HCEC 1CT (cell line): ENCODE measurements at regions not wholly inside any gene's neighbourhood (a gene's known extent, or its start where the extent isn't known, plus 50 kb on each side); places are given as distances from the start of the nearest gene placed in this dataset.

Experiments
- DNase-seq: peaks from one replicate; pipeline ENCODE4 v3.0.0-alpha.2; 2017

DNA sequence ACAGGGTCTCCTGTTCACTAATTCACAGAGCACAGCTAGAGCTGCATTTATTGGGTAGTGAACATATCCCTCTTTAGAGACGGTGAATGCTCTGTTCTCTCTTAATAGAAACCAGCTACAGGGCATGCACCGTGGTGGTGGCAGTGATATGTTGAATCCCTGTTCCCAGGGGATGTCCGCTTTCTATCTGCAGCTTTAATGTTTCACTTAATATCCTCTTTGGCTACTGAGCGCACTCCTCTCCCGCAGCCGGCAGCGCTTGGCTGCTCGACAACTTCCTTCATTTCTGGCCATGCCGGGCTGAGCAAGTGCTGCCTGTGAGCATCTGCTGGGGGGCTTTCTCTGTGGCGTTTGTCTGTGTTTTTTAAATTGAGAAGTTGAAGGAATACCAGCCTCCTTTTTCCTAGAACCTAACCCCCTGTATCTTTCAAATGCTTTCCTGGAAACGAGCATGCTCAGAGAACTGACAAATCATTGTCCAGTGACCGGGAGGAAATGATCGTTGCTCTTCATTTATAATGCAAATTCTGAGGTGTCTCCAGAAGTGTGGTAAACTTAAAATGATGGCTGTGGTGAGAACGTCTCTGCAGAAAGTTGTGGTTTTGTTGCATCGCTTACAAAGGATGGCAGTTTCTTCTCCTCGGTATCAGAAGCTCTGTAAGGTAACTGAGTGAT, 297.9 kb downstream of the UTRN start:
- peak; percentile 19 for DNase-seq

DNA sequence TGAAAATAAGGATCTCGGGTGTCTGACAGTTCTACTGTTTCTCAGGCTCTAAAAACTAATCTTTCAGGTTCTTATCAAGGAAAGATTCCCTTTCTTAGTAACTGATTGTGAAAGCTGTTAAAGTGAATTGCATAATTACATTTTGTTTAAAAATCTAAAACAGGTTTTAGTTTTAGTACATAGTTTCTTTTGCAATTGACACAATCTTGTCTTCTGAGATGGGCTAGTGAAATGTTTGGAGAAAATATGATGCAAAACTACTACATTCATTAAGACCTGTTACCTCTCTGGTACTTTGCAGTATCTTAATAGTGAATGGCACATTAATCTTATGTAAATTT, 298.4 kb downstream of the UTRN start:
- no peak for DNase-seq

- DNase-seq, result peak; percentile 48
Measured at GRCh38 chr6:144585217-144585814, 300.2 kb downstream of the UTRN start.

GRCh38 chr6:144586986-144587385, 301.9 kb downstream of the UTRN start:
- DNase-seq, result no peak

DNA sequence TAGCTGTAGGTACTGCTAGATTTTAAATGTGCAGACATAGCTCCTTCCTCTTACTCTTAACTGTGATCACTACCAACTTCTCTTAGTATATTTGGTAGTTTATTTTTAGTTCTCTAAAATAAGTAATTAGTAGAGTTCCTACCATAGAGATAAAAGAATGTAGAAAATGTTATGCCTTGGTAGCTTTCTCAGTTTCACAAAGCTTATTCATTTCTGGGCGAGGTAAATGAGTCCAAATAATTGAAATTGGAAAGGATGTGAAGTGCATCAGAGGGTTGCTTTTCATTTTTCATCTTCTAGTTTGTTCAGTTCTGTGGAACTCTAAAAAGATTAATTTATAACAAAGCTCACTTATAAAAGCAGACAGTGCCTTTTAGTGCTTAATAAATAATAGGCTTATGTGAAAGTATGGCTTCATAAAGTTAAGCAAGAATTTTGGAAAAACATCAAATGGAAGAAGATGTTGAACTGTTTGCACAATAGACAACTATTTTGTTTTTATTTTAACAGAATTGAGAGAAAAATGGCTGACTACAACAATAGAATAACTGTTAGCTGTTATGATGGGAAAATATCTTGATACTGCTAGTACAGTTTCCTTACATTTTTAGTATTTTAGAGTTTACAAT, 303.7 kb downstream of the UTRN start:
- no peak for DNase-seq

DNA sequence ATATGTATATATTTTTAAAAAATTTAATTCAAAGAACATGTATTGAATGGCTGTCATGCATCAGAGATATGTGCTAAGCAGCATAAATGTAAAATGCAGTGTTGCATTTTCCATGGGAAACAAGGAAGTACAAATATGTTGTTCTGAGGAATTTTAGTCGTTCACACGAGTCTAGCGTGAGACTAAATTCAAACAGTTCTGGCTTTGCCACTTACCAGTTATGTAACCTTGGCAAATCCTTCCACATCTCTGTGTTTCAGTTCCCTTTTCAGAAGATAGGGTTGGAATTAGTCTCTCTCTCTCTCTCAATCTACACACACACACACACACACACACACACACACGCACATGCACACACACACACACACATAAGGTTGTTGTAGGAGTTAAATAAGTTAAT, 305.4 kb downstream of the UTRN start:
- DNase-seq, result no peak

DNA sequence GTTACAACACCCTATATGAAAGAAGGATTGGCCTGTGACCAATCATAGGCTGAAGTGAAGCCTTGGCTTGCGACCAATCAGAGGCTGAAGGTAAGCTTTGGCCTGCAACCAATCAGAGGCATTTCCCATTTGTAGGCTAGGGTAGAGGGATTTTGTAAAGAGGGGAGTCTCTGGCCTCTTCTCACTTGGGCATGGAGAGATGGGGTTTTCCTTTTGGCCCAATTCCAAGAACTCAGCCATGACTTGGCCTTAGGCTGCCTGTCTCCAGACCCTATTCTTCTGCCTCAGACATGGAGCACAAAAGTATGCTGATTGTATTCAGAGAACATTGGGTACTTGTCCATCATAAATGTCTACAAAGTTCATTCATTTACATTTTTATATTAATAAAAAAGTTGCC, 308.3 kb downstream of the UTRN start:
- no peak for DNase-seq

DNA sequence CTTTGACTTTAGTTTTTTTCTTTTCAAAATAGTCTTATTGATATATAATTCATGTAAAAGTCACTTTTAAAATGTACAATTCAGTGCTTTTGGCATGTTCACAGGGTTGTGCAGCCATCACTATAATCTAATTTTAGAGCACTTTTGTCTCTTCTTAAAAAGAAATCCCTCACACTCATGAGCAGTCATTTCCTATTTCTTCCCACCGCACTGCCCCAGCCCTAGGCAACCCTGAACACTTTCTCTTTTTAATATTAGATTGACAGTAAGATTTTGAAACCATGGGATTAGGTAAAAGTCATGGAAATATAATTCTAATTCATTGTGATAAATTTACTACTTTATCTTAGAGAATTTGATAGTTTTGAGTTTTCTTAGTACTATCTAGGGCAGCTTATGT, 309.4 kb downstream of the UTRN start:
- no peak for DNase-seq

DNA sequence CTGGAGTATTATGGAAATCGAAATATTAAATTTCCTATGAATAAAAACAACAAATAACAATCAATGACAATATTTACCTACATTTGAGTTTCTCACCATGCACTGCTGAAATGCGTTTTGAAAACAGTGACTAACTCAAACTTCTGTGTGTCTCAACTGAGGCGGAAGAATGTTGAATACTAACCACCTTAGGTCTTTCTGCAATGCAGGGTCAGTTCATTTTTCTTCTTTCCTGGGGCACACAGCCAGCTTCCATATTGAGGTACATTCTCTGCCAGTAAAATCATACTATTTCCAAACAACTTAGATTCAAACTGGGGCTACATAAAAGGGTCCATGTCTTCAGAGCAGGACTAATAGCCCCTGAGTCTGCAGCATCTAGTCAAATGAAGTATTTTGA, 310.1 kb downstream of the UTRN start:
- no peak for DNase-seq

DNA sequence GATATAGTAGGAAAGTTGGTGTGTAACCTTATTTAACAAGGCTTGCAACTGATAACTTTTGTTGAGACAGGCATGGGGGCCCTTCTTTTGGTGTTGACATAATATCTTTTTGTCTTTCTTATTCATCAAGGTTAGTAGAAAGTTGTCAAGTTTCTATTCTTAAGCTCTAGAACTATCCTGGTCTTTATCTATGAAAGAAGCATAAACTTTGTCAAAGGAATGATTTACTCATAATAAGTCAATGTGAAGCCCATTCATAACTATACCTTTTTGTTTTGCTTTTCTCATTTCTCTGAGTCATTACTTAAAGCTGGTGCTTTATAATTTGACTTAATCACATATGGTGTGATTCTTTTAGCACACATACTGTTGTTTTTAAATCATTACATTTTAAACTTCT, 312.4 kb downstream of the UTRN start:
- no peak for DNase-seq

- no peak for DNase-seq
Measured at GRCh38 chr6:144599615-144600014, 314.5 kb downstream of the UTRN start.

GRCh38 chr6:144601221-144601620, 316.1 kb downstream of the UTRN start:
- DNase-seq, result no peak

GRCh38 chr6:144602523-144603180, 317.5 kb downstream of the UTRN start:
- no peak for DNase-seq

GRCh38 chr6:144606083-144606482, 320.9 kb downstream of the UTRN start:
- no peak for DNase-seq

GRCh38 chr6:144607998-144608735, 323.0 kb downstream of the UTRN start:
- no peak for DNase-seq

- DNase-seq, result no peak
Measured at GRCh38 chr6:144612811-144613210, 327.7 kb downstream of the UTRN start.

GRCh38 chr6:144613859-144614258, 328.7 kb downstream of the UTRN start:
- peak; percentile 11 for DNase-seq

- no peak for DNase-seq
Measured at GRCh38 chr6:144615870-144616269, 330.7 kb downstream of the UTRN start.

DNA sequence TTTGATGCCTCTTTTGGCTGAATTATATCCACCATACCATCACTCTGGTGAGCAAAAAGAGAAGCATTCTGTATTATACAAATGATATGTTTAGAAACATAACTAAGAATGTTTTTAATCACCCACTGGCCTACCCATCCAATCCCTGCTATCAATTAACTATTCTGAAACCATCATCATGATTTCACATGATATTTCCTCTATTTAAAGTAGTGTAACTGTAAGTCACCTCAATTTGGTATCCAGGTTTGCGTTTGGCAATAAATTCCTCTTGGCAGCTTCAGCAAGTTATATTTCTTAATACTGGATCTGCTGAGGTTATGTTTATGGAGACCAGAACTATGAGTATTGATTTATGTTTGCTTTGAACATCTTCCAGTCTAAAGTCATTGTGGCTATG, 332.1 kb downstream of the UTRN start:
- DNase-seq, result no peak

DNA sequence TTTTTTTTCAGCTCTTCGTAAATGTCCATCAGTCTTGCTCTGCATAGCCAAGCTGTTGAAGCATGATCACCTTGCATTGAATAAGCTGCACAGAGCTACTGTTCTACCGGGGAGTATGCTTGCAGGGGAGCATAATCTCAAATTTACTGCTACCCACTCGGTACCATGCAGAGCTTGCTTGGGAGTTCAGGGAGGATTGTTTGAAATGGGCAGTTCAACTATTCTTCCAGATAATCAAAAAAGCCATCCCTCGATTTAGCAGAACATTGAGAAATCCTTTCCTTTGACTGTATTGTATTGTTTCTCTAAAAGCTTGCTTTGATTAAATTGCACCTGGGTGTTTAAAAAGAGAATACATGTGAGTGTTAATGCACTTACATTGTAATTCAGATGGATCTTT, 332.6 kb downstream of the UTRN start:
- no peak for DNase-seq

DNA sequence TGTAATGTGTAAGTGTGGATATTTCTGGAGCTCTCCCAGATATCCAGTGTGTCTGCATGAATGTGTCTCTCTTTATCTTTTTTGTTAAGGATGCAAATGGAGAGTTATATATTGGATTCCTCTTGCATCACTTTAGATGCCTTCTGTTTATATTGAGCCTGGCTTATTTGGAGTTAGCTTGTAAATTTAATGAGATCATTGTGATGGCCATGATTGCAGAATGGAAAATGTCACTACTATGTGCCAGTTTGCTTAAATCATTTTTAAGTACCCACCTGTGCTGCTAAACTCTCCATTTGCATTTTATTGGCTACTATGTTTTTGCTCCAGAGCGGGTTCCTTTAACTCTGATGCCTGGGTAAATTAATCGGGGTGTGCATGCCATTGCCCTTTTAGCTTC, 334.8 kb downstream of the UTRN start:
- no peak for DNase-seq

DNA sequence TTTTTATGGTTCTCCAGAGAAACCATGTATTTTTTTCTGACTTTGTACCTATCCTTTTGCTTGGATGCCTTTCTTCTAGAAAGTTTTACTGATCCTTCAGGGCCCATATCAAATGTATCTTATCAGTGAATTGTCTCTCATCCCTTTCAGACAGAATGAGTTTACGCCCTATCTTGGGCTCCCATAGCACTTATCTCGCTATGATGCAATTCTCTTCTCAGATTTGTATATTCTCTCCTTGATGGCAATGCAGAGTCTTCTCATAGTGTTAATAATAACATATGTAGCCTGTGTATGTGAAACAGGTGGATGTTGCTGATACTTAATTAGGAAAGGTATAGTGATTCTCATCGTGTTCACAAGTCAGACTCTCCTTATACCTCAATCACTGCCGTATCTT, 336.2 kb downstream of the UTRN start:
- no peak for DNase-seq

DNA sequence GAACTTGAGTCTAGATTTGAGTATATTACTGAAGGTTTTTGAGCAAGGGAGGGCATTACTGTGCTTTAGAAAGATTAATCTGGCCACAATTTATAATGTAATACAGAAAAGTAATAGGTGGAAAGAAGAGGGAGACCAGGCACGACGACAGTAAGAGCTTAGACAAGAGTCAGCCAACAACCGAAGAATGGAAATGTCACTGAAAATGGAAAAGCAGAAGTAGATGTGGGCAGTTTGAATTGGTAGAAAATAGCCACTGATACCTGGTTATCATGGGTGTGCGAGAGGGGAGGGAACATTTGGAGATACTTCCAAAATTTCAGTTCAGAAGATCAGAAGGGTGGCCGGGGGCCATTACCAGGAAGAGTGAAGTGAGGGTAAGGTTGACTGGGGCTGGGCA, 339.1 kb downstream of the UTRN start:
- no peak for DNase-seq

GRCh38 chr6:144624716-144625115, 339.6 kb downstream of the UTRN start:
- DNase-seq, result no peak
